HCT116 (cell line): ENCODE measurements at regions not wholly inside any gene's neighbourhood (a gene's known extent, or its start where the extent isn't known, plus 50 kb on each side); places are given as distances from the start of the nearest gene placed in this dataset.

Source experiments
- ATAC-seq: fragments of 200-7000 bp; cut with Tn5 transposase; 2 replicates; pipeline ENCODE4 v1.9.1; 2020; ENCODE audit warnings: mild to moderate bottlenecking, moderate library complexity
- BruUV-seq: library from RNA; stranded (reverse); fragments of 400-500 nt; replicated peaks from 2 replicates; lab custom pipeline; 2021; lab: Mats Ljungman, UMichigan
- CTCF ChIA-PET: fragments of 300-600 bp; sonication (Branson Sonifier 250); formaldehyde crosslinking; loops from one replicate; lab custom pipeline; 2021; ENCODE audit warnings: antibody characterized with exemption; lab: Charles Lee
- POLR2A ChIA-PET: fragments of 300-600, 350-600 bp; sonication (Branson Sonifier 250); formaldehyde crosslinking; loops from one replicate; lab custom pipeline; 2021; ENCODE audit warnings: antibody characterized with exemption; lab: Charles Lee
- RAD21 ChIA-PET, 2 experiments: fragments of 300-600 bp; sonication (Branson Sonifier 250); formaldehyde crosslinking; loops; one replicate each; lab custom pipeline; 2023; ENCODE audit warnings: low total read pairs in 2 of 2; ENCODE audit not compliant: uncharacterized antibody in 2 of 2, unreplicated experiment in 2 of 2, low non-redundant PET in 1 of 2; lab: Charles Lee
- DNase-seq: peaks from one replicate; pipeline ENCODE4 v3.0.0-alpha.2; 2010; ENCODE audit warnings: low read depth, low spot score
- H2AFZ ChIP-seq: fragments of 200-600 bp; shearing (Covaris generic), sonication (generic); 2 replicates; pipeline ENCODE4 v1.6.1; 2017; ENCODE audit warnings: low read depth, mixed run types, mixed read lengths, antibody characterized with exemption, low read length; ENCODE audit not compliant: poor library complexity, severe bottlenecking
- H3K27ac ChIP-seq: 2 replicates; pipeline ENCODE4 v1.5.1; 2012; ENCODE audit warnings: low read depth, low read length
- H3K27me3 ChIP-seq: fragments of 200-600 bp; sonication (generic); 2 replicates; pipeline ENCODE4 v1.6.1; 2016; ENCODE audit warnings: mixed run types, low read length, mixed read lengths; ENCODE audit not compliant: insufficient read depth
- H3K36me3 ChIP-seq, 2 experiments: fragments of 200-500 bp in 1 of 2; fragments of 200-600 bp in 1 of 2; sonication (Bioruptor generic) in 1 of 2; sonication (generic) in 1 of 2; 2 replicates each; pipeline versions ENCODE4 v1.5.1 to v1.6.1; 2014 to 2016; ENCODE audit warnings: low read length in 2 of 2, inconsistent platforms in 1 of 2, mixed read lengths in 1 of 2, mixed run types in 1 of 2; ENCODE audit not compliant: insufficient read depth in 2 of 2, control insufficient read depth in 1 of 2
- H3K4me1 ChIP-seq, 2 experiments: fragments of 200-600 bp in 1 of 2; sonication (generic) in 1 of 2; 2 replicates each; pipeline versions ENCODE4 v1.5.1 to v1.6.1; 2012 to 2017; ENCODE audit warnings: low read length in 2 of 2, inconsistent platforms in 1 of 2, mild to moderate bottlenecking in 1 of 2, mixed read lengths in 1 of 2, mixed run types in 1 of 2, moderate library complexity in 1 of 2; ENCODE audit not compliant: insufficient read depth in 2 of 2, control insufficient read depth in 1 of 2
- H3K4me2 ChIP-seq: fragments of 200-600 bp; sonication (generic); 2 replicates; pipeline ENCODE4 v1.6.1; 2017; ENCODE audit warnings: mixed run types, low read length, mixed read lengths
- H3K4me3 ChIP-seq, 2 experiments: fragments of 200-600 bp in 1 of 2; sonication (generic) in 1 of 2; replicated peaks in 1 of 2; 2 replicates each; pipeline ENCODE4 v1.5.1; 2011 to 2016; ENCODE audit warnings: low read length in 2 of 2, control low read depth in 1 of 2, low read depth in 1 of 2, mild to moderate bottlenecking in 1 of 2, mixed read lengths in 1 of 2, mixed run types in 1 of 2
- H3K79me2 ChIP-seq: fragments of 200-600 bp; sonication (generic); 2 replicates; pipeline ENCODE4 v1.6.1; 2017; ENCODE audit warnings: mild to moderate bottlenecking, mixed run types, low read length, moderate library complexity, mixed read lengths; ENCODE audit not compliant: insufficient read depth
- H3K9ac ChIP-seq: fragments of 200-600 bp; sonication (generic); 2 replicates; pipeline ENCODE4 v1.6.1; 2016; ENCODE audit warnings: low read length, mixed read lengths
- H3K9me2 ChIP-seq: fragments of 200-600 bp; sonication (generic), shearing (Covaris generic); 2 replicates; pipeline ENCODE4 v1.6.1; 2017; ENCODE audit warnings: mixed run types, mild to moderate bottlenecking, moderate library complexity; ENCODE audit not compliant: insufficient read depth
- H3K9me3 ChIP-seq, 2 experiments: fragments of 200-500 bp in 1 of 2; fragments of 200-600 bp in 1 of 2; sonication (Bioruptor generic) in 1 of 2; sonication (generic) in 1 of 2; 2 replicates each; pipeline ENCODE4 v1.6.1; 2014 to 2017; ENCODE audit warnings: low read length in 2 of 2, mixed read lengths in 2 of 2, inconsistent platforms in 1 of 2, low read depth in 1 of 2, mild to moderate bottlenecking in 1 of 2, mixed run types in 1 of 2, moderate library complexity in 1 of 2; ENCODE audit not compliant: control insufficient read depth in 1 of 2, insufficient read depth in 1 of 2
- H4K20me1 ChIP-seq: fragments of 200-600 bp; sonication (generic), shearing (Covaris generic); 2 replicates; pipeline ENCODE4 v1.6.1; 2017; ENCODE audit warnings: mixed run types, mild to moderate bottlenecking, moderate library complexity; ENCODE audit not compliant: insufficient read depth
- EZH2phosphoT487 ChIP-seq: fragments of 200-600 bp; IDR thresholded peaks from 2 replicates; pipeline ENCODE4 v1.6.1; 2018; ENCODE audit warnings: antibody characterized with exemption, borderline replicate concordance
- RAD21 ChIP-seq: IDR thresholded peaks from 2 replicates; pipeline ENCODE4 v1.6.1; 2012; ENCODE audit warnings: low read depth, mild to moderate bottlenecking
- ZBTB33 ChIP-seq: IDR thresholded peaks from 2 replicates; pipeline ENCODE4 v1.6.1; 2011; ENCODE audit warnings: mild to moderate bottlenecking, low read length, moderate library complexity; ENCODE audit not compliant: insufficient replicate concordance; ENCODE audit errors: extremely low read depth
- intact Hi-C: fragments of 100-400 bp; cut with micrococcal nuclease; formaldehyde crosslinking; loops from 2 replicates; pipeline ENCODE4 v1.10.0; 2022
- TF ChIP-seq, protein P1 (sequence below), 3 experiments: fragments of 200-600 bp in 1 of 3; sonication (generic) in 1 of 3; IDR thresholded peaks in 2 of 3; conservative IDR thresholded peaks in 1 of 3; 2 replicates each; pipeline ENCODE4 v1.5.1; 2012 to 2017; ENCODE audit warnings: low read depth in 2 of 3, low read length in 2 of 3, antibody characterized with exemption in 1 of 3, borderline replicate concordance in 1 of 3, control low read depth in 1 of 3, mild to moderate bottlenecking in 1 of 3, mixed read lengths in 1 of 3, mixed run types in 1 of 3, moderate library complexity in 1 of 3; ENCODE audit not compliant: insufficient read depth in 1 of 3

GRCh38 chr6:137661601-137662000 is 167.4 kb upstream of the OLIG3 start:
- no peaks in the 10 kb centered on the region for H3K9me3 ChIP-seq
- no peaks in the 10 kb centered on the region for H3K27me3 ChIP-seq
- no peak for DNase-seq
- peak; percentile 41; the same call in 1 of the 2 replicates for TF ChIP-seq RAD21
- no peak for TF ChIP-seq ZBTB33
- TF ChIP-seq, protein P1, sequence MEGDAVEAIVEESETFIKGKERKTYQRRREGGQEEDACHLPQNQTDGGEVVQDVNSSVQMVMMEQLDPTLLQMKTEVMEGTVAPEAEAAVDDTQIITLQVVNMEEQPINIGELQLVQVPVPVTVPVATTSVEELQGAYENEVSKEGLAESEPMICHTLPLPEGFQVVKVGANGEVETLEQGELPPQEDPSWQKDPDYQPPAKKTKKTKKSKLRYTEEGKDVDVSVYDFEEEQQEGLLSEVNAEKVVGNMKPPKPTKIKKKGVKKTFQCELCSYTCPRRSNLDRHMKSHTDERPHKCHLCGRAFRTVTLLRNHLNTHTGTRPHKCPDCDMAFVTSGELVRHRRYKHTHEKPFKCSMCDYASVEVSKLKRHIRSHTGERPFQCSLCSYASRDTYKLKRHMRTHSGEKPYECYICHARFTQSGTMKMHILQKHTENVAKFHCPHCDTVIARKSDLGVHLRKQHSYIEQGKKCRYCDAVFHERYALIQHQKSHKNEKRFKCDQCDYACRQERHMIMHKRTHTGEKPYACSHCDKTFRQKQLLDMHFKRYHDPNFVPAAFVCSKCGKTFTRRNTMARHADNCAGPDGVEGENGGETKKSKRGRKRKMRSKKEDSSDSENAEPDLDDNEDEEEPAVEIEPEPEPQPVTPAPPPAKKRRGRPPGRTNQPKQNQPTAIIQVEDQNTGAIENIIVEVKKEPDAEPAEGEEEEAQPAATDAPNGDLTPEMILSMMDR (IDR thresholded peaks at IDR 0.05 in 2 of 3, conservative IDR thresholded peaks at IDR 0.05 in 1 of 3; ENCODE audit: borderline replicate concordance in 1 of 3, insufficient read depth in 1 of 3, low read depth in 2 of 3, low read length in 2 of 3): peak; percentile 22 to 61 (median 54); a peak in 5 of 6 replicates
- BruUV-seq: no TSS peak
- H3K36me3 ChIP-seq: no peaks in the 10 kb centered on the region
- H3K4me2 ChIP-seq: no peak overlapping the region
- H3K9me2 ChIP-seq: no peaks in the 10 kb centered on the region
- no peaks in the 10 kb centered on the region for H3K4me1 ChIP-seq
- intact Hi-C loops: no loop called here
- no peaks in the 10 kb centered on the region for H4K20me1 ChIP-seq
- ChIA-PET RAD21 (no interaction called here), CTCF (interaction anchor here (0.6 to 0.9 kb wide), 2 partner anchors 278 to 297 kb away, joined by 3 read pairs; no protein-coding TSS in a partner anchor), POLR2A (no interaction called here)
- H3K27ac ChIP-seq: no peak overlapping the region
- no peak overlapping the region for H3K4me3 ChIP-seq
- H3K79me2 ChIP-seq: no peaks in the 10 kb centered on the region
- H3K9ac ChIP-seq: no peak overlapping the region
- no peak overlapping the region for H2AFZ ChIP-seq
- ATAC-seq: peak; percentile 87

GRCh38 chr6:137664183-137664582 is 170.0 kb upstream of the OLIG3 start:
- Histone ChIP-seq H3K27ac (no peak overlapping the region), H3K4me3 (no peak overlapping the region), H4K20me1 (no peaks in the 10 kb centered on the region), H3K79me2 (no peaks in the 10 kb centered on the region), H3K36me3 (no peaks in the 10 kb centered on the region), H3K4me2 (no peak overlapping the region), H3K9me2 (no peaks in the 10 kb centered on the region), H3K27me3 (no peaks in the 10 kb centered on the region)
- ChIA-PET POLR2A (no interaction called here), CTCF (no interaction called here)
- no TSS peak for BruUV-seq
- intact Hi-C loops: no loop called here
- DNase-seq: no peak
- no peak for TF ChIP-seq EZH2phosphoT487
- TF ChIP-seq, all 23 proteins: peak for 0
- Histone ChIP-seq H2AFZ (no peak overlapping the region), H3K9ac (no peak overlapping the region), H3K9me3 (no peaks in the 10 kb centered on the region), H3K4me1 (no peaks in the 10 kb centered on the region)
- no peak for ATAC-seq
- RAD21 ChIA-PET: no interaction called here
